WTC11 (cell line): ENCODE measurements at regions not wholly inside any gene's neighbourhood (a gene's known extent, or its start where the extent isn't known, plus 50 kb on each side); places are given as distances from the start of the nearest gene placed in this dataset.
"Not testable (repeated sequence)": the region's sequence is repeated elsewhere in the genome, so short reads cannot be mapped to it uniquely, and the experiment has no call there.

ENCODE experiments used
- ATF2 ChIP-seq: sonication (generic); formaldehyde crosslinking; IDR thresholded peaks from 2 replicates; pipeline ENCODE4 v1.8.1; 2022; ENCODE audit warnings: low read depth, missing genetic modification reagents, borderline replicate concordance
- ATF3 ChIP-seq: sonication (generic); formaldehyde crosslinking; conservative IDR thresholded peaks from 2 replicates; pipeline ENCODE4 v1.8.1; 2022; ENCODE audit warnings: mild to moderate bottlenecking, missing genetic modification reagents
- CTCF ChIP-seq: fragments of 200-600 bp; IDR thresholded peaks from 2 replicates; pipeline ENCODE4 v1.8.0; 2022; ENCODE audit warnings: antibody characterized with exemption
- GABPB1 ChIP-seq: sonication (generic); formaldehyde crosslinking; IDR thresholded peaks from 2 replicates; pipeline ENCODE4 v1.8.1; 2023; ENCODE audit warnings: mild to moderate bottlenecking, missing genetic modification reagents
- HMGA2 ChIP-seq: fragments of 250-450 bp; sonication (Bioruptor Pico); IDR thresholded peaks from 2 replicates; pipeline ENCODE4 v1.4.0; 2021; ENCODE audit warnings: mild to moderate bottlenecking, moderate library complexity
- MAX ChIP-seq: sonication (generic); formaldehyde crosslinking; IDR thresholded peaks from 2 replicates; pipeline ENCODE4 v1.8.0; 2022; ENCODE audit warnings: mild to moderate bottlenecking, missing genetic modification reagents
- MXD4 ChIP-seq: fragments of 250-450 bp; sonication (Bioruptor Pico); IDR thresholded peaks from 2 replicates; pipeline ENCODE4 v1.8.0; 2021; ENCODE audit warnings: mild to moderate bottlenecking, moderate library complexity, borderline replicate concordance
- RORB ChIP-seq: fragments of 250-450 bp; sonication (Bioruptor Pico); IDR thresholded peaks from 2 replicates; pipeline ENCODE4 v1.9.0; 2021; ENCODE audit warnings: mild to moderate bottlenecking
- SP1 ChIP-seq: sonication (generic); formaldehyde crosslinking; conservative IDR thresholded peaks from 2 replicates; pipeline ENCODE4 v1.8.1; 2022; ENCODE audit warnings: missing genetic modification reagents
- USF2 ChIP-seq: sonication (generic); formaldehyde crosslinking; IDR thresholded peaks from 2 replicates; pipeline ENCODE4 v1.8.1; 2023; ENCODE audit warnings: mild to moderate bottlenecking, missing genetic modification reagents, moderate library complexity
- ZNF512 ChIP-seq: sonication (generic); formaldehyde crosslinking; IDR thresholded peaks from 2 replicates; pipeline ENCODE4 v1.8.1; 2022; ENCODE audit warnings: missing genetic modification reagents, borderline replicate concordance

GRCh38 chr12:91733846-91734245 lies 411.8 kb downstream of the BTG1 start:
- not testable (repeated sequence) for TF ChIP-seq USF2 (CRISPR knock-in tag); CTCF; HMGA2; MXD4 (CRISPR knock-in tag); ATF2 (CRISPR knock-in tag); ZNF512 (CRISPR knock-in tag); RORB (CRISPR knock-in tag); ATF3 (CRISPR knock-in tag); MAX (CRISPR knock-in tag); SP1 (CRISPR knock-in tag); GABPB1
